Stimulated activated CD8-positive, alpha-beta memory T cell treated with anti-CD3 and anti-CD28 coated beads, Interleukin-4, amount 100 ng/mL, for 48 hours (primary cell): ENCODE measurements at regions not wholly inside any gene's neighbourhood (a gene's known extent, or its start where the extent isn't known, plus 50 kb on each side); places are given as distances from the start of the nearest gene placed in this dataset.
A peak's percentile ranks its signal among the peaks of the same experiment; 100 is the strongest.

Experiments used
- DNase-seq: peaks from one replicate; pipeline ENCODE4 v3.0.0-alpha.2; 2020

DNA sequence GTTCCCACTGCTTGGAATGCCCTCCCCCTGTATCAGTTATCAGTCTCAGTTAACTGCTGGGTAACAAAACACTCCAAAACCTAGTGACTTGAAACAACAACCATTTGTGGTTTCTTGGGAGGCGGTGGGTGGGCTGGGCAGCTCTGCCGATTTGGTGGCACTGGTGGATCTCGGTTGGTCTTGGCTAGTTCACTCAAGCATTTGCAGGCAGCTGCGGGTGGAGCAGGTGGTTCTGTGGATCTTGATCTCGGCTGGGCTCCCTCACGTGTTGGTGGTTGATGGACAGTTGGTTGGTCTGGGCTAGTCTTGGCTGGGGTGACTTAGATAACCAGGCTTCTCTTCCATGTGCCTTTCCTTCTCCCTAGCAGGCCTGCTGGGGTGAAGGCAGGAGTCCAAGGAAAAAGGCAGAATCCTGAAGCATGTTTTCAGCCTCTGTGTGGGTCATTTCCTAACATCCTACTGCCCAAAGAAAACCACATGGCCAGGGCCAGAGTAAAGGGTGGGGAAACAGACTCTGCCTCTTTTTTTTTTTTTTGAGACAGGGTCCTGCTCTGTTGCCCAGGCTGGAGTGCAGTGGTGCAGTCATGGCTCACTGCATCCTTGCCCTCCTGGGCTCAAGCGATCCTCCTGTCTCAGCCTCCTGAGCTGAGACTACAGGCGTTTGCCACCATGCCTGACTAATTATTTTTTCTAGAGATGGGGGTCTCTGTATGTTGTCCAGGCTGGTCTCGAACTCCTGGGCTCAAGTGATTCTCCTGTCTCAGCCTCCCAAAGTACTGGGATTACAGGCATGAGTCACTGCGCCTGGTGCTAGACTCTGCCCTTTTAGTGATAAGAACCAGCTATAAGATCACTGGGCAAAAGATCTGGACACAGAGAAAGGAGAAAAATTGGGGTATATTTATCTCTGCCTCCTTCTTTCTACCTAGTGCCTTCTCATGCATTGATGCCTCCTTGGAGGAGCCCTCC, 183.7 kb downstream of the RGS3 start:
- DNase-seq = no peak

- DNase-seq = no peak
Observed at GRCh38 chr9:113648048-113648447, 184.5 kb downstream of the RGS3 start.

DNA sequence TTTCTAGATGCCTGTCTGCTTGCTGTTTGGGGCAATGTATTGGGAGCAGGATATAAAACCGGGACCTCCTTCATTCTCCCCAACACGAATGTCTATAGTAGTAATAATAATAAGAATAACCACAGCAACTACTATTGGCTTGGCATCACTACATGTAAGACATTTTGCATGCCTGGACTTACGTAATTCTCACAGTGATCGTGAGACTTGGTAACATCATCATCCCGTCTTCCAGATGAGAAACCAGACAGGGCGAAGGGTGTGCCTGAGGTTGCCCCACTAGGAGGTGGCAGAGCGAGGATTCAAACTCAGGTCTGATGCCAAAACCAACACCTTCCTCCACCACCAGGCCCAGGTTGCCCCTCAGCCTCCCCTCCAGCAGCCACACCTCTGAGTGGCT, 185.1 kb downstream of the RGS3 start:
- no peak for DNase-seq

DNA sequence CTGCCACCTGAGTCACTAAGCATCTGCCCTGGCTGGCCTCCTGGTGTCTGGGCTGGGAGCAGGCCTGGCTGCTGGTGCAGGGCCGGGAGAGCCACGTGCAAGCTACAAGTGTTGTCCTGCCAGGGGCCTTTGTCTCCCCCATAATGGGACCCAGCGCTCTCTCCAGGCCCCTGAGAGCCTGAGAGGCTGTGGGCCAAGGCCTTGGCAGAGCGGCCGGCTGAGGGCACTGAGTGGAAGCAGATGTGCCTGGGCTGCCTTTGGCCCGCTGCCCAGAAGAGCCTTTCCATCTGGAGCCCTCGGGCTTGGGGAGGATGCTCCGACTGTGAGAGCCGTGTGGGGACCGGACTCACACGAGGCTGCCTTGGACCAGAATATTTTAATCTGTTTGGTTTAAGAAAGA, 185.5 kb downstream of the RGS3 start:
- no peak for DNase-seq

DNA sequence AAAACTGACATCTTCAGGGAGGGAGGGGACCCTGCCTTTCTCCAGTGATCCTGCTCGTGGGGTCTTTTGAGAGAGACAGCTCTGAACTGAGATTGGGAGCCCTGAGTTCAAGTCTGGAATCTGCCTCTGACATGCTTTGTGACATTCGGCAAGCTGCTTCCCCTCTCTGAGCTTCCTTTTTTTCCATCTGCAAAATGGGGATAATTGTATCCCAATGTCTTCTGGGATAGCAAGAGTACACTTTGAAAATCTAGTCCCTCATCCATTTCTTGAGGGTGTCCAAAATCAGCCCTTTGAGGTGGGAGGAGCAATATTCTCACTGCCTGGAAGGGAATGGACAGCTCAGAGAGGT, 186.3 kb downstream of the RGS3 start:
- DNase-seq = no peak

DNA sequence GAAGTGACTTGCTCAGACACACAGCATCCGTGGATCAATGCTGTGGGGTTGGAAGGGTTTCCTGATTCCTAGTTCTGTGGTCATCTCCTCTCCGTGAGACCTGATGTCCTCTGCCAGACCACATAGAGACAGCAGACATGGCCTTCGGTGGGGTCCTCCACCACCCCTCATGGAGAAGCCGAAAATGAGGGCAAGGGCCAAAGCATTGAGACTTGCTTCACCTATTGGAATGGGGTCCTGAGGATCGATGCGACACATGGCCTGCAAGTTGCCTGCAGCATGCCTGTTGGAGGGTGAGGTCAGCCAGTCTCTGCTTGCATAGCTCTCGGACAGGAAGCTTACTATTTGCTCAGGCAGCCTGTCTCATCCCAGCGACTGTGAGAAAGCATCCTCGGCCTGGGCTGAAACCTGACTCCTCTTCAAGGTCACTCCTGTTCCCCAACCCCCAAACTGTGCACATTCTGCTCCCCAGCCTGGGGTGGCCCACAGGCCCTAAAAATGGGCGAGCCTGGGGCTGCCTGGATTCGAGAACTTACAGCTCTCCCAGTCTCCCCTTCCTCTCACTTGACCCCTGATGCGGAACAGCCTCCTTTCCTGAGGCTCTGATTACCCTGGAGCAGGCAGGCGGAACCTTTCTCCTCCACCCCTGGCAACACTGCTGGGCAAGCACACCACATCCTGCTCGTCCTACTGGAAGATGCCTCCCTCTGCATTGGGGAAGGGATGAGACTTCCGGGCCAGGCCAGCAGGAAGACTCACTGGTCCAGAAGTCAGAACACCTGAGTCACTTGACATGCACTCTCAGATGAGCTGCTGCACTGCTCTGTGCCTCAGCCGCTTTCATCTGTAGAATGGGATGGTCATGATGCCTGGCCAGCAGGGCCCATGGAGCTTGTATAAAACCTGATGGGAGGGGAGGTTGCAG, 186.9 kb downstream of the RGS3 start:
- DNase-seq = no peak

- no peak for DNase-seq
Observed at GRCh38 chr9:113651896-113652295, 188.4 kb downstream of the RGS3 start.

DNA sequence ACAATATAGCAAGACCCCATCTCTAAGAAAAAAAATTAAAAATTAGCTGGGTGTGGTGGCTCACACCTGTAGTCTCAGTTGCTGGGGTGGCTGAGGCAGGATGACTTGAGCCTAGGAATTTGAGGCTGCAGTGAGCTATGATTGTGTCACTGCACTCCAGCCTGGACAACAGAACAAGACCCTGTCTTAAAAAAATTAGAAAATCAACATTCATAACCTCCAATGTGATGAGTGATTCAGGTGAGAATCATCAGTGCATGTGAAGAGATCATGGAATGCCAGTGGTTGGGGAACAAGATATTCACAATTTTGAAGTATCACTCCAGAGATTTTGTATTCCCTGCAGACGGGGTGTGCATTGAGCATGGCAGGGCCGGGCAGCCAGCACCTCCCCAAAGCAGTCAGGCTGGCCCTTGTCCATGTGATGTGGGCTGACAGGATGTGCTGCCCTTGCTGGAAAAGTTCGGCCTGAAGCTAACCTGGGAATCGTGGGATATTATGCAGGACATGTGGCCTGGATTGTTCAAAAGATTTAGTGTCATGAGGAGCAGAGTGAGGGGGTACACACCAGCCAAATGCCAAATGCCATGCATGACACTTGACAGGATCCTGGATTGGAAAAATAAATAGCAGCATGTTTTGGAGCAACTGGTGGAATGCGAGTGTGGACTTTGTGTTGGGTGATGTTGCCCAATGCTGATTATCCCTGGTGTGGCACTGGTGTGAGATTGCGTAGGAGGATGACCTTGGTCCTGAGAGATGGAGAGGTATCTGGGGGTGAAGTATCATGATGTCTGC, 189.0 kb downstream of the RGS3 start:
- DNase-seq = no peak

- DNase-seq = no peak
Observed at GRCh38 chr9:113653746-113654604, 190.4 kb downstream of the RGS3 start.

DNA sequence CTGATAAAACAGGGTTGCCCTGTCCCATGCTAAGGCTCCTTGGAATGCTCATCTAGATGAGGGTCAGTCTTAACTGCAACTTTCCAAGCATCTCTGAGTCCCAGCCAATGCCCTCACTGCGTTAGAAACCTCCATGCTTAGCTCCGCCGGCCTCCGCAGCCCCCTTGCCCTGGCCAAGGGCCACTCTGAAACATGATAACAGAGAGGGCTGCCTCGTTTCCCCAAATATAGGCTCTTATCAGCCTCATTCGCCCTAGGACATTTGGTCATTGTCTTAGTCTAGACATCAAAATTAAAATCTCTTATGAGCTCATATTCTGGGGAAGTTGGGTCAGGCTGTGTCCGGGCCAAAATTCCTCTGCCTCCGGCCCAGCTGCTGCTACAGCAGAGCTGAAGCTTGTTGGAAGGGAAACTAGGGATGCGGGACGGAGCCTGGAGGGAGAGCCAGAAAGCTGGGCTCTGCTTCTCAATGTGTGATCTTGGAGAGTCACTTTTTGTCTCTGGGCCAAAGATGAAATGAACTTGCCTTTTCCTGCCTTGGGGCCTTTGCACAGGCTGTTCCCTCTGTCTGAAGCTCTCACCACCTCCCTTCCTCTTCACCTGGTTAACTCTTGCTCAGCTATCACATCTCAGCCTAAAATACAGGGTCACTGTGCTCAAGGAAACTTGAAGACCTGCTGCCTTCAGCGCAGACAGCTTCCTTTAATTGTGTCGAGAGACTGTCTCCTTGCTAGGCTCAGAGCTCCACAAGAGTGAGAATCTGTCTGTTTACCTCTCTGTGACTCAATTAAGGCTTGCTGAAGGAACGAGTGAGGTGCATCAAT, 191.3 kb downstream of the RGS3 start:
- DNase-seq = no peak

DNA sequence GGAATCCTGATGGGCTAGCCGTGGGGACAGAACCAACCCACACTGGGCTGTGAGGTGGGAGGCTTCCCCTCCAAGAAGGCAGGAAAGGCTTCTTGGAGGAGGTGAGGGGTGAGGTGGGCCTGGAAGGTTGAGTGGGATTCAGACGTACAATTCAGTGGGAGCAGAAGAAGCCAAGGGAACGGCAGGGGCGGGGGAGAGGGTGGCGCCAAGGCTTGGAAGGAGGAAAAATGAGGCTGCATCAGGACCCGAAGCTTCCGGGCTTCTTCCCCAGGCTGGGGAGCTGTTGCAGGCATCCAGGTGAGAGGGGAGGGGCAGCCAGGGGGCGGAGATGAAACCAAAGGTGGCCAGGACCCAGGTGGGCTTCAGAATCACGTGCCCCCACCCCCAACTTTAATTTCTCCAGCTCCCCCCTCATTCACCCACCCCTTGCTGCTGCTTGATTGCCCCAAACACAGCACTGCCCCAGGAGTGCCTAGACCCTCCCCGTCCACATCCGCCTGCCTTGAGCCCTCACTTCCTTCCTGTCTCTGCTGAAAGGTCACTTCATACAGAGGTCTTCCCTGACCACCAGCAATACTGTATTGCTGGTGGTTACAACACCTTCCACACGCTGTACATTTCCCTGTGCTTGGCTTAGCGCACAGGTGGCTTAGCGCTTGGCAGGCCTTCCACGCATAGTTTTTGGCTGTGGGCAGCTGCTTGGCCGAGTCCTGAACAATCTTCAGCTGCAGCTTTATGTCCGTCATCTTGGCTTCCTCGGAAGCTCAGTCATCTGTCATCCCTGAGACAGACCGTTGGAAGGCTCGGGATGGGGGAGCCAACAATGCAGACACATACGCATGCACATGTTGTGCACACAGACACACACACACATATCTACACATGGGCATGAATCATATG, 193.5 kb downstream of the RGS3 start:
- no peak for DNase-seq

DNA sequence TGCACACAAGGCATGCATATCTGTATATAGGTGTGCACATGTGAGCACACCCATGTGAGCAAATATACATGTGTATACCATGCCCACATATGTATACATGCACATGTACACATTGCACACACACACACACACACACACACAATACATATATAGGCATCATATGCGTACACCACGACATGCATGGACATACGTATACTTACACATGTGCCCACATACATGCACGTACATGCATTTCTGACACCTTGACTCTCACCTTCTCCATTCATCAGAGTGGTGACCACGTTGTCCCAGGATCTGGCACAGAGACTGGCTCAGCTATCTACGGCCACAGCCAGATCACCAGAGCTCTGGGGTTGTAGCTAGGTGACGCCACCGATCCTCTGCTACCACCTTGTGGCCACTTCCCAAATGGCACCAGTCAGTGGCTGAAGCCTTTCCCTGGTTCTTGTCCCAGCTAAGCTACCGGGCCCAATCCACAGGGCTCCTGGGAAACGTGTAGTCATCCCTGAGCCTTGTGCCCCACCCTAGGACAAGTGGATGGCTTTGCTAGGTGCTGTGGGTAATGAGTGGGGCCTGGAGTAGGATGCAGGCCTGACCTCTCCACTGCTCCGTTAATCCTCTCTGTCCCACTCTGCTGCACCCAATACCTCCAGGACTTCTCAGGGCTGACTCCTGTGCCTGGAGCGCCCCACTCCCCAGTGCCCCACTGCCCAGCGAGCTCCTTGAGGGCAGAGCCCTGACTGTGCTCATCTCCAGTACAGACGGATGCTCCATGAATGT, 194.4 kb downstream of the RGS3 start:
- peak; percentile 93 for DNase-seq

- DNase-seq = no peak
Observed at GRCh38 chr9:113658545-113658895, 195.0 kb downstream of the RGS3 start.

DNA sequence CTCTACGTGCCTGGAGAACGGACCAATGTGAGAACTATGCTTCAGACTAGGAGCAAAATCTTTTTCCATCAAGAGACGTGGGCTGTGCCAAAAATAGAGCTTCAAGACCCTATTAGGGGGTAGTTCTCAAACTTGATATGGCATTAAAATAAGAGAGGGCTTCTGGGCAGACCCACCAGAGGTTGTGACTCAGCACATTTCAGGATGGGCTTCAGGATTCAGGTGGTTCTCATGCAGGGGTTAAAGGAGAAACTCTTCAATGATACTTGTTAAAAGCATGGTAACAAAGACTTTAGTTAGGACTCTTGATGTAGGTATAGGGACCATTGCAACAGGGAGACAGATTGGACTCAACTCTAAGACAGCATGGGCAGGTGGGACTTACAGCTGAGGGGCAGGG, 195.5 kb downstream of the RGS3 start:
- no peak for DNase-seq

GRCh38 chr9:113659740-113660139, 196.2 kb downstream of the RGS3 start:
- no peak for DNase-seq

GRCh38 chr9:113660196-113660595, 196.7 kb downstream of the RGS3 start:
- no peak for DNase-seq

DNA sequence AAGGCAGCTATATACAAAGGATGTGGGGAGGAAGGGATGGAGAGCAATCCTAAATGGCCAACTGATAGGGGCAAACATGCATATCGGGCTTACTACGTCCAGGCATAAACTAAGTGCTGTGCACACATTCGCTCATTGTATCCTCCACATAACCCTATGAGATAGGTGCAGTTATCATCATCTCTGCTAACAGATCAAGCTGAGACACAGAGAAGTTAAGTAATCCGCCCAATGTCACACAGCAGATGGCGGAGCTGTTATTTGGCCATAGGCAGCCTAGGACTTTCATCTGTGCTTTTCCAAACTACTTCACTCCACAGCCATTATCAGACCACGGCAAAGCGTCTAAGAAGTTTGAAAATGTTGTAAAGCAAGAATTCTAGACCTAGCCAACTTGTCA, 197.5 kb downstream of the RGS3 start:
- no peak for DNase-seq

DNA sequence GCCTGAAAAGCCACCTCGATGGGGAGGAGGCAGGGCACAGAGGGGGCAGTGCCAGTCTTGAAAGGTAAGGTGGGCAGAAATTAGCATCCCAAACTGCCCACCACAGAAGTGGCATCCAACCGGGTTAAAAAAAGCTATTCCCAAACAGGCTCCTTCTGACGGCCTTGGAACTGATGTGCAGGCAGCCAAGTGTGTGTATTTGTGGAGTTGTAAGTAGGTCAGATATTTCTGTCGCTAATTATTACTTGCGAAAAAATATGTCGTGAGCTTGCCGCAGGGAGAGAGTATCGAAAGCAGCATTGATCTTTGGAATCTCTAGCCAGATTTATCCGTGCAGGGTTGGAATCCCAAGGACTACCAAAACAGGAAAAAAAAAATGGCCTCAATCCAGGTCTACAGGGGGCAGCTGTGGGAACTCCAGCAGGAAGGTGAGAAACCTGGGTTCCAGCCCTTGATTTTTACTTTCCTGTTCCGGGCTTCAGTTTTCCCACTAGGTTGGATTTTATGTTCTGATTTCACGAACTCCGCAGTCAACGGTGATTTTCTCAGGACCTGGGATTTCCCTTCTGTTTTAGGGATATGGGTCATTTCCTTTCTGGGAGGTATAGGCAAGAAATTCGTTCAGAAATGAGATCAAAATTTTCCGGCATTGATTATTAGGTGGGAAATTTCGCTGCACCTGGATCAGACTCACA, 200.8 kb downstream of the RGS3 start:
- no peak for DNase-seq

DNA sequence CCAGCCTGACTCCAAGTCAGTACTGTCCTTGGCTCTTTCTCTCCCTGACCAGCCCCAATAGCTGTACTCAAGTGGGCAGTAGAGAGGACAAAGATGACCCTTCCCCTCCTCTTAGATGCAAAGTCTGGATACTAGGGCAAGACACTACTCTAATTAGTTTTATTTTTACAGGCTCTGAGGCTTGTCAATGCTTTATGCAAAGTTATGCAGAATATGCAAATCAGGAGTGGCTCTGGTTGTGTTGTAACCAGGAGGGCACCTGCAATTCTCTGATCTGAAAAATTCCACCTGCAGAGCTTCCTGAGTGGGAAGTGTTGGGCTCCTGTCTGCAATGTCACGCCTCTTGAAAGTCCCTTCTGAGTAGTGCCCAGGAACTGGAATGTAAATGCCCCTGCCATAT, 201.5 kb downstream of the RGS3 start:
- no peak for DNase-seq
